AG08396 (cell line): ENCODE measurements at regions not wholly inside any gene's neighbourhood (a gene's known extent, or its start where the extent isn't known, plus 50 kb on each side); places are given as distances from the start of the nearest gene placed in this dataset.

Experiments used
- DNase-seq: peaks from one replicate; pipeline ENCODE4 v3.0.0; 2012; ENCODE audit warnings: low spot score, mixed read lengths

GRCh38 chr4:14636563-14636962 lies 365.7 kb upstream of the CPEB2 start:
- DNase-seq: no peak

- no peak for DNase-seq
Measured at GRCh38 chr4:14640476-14640875, 361.8 kb upstream of the CPEB2 start.

GRCh38 chr4:14641871-14642270 lies 360.4 kb upstream of the CPEB2 start:
- DNase-seq: no peak

GRCh38 chr4:14644580-14645282 lies 357.6 kb upstream of the CPEB2 start:
- no peak for DNase-seq

GRCh38 chr4:14646831-14647230 lies 355.4 kb upstream of the CPEB2 start:
- no peak for DNase-seq

GRCh38 chr4:14650127-14650526 lies 352.2 kb upstream of the CPEB2 start:
- peak; percentile 8 for DNase-seq

GRCh38 chr4:14652522-14652921 lies 349.8 kb upstream of the CPEB2 start:
- DNase-seq: no peak

GRCh38 chr4:14653338-14653737 lies 348.9 kb upstream of the CPEB2 start:
- DNase-seq: no peak

GRCh38 chr4:14659286-14659685 lies 343.0 kb upstream of the CPEB2 start:
- no peak for DNase-seq

- no peak for DNase-seq
Measured at GRCh38 chr4:14667624-14668151, 334.6 kb upstream of the CPEB2 start.

GRCh38 chr4:14668296-14668695 lies 334.0 kb upstream of the CPEB2 start:
- no peak for DNase-seq

- no peak for DNase-seq
Measured at GRCh38 chr4:14669371-14669770, 332.9 kb upstream of the CPEB2 start.

GRCh38 chr4:14671146-14671545 lies 331.1 kb upstream of the CPEB2 start:
- DNase-seq: no peak

- no peak for DNase-seq
Measured at GRCh38 chr4:14675279-14675985, 326.8 kb upstream of the CPEB2 start.

GRCh38 chr4:14679906-14680305 lies 322.4 kb upstream of the CPEB2 start:
- DNase-seq: no peak

GRCh38 chr4:14681330-14681729 lies 321.0 kb upstream of the CPEB2 start:
- DNase-seq: no peak

- DNase-seq: no peak
Measured at GRCh38 chr4:14693728-14694127, 308.6 kb upstream of the CPEB2 start.

GRCh38 chr4:14695095-14695845 lies 307.0 kb upstream of the CPEB2 start:
- DNase-seq: no peak

GRCh38 chr4:14700083-14700482 lies 302.2 kb upstream of the CPEB2 start:
- no peak for DNase-seq

GRCh38 chr4:14700544-14700943 lies 301.7 kb upstream of the CPEB2 start:
- DNase-seq: no peak

- no peak for DNase-seq
Measured at GRCh38 chr4:14701389-14701788, 300.9 kb upstream of the CPEB2 start.

GRCh38 chr4:14701896-14702295 lies 300.4 kb upstream of the CPEB2 start:
- no peak for DNase-seq

GRCh38 chr4:14708574-14708973 lies 293.7 kb upstream of the CPEB2 start:
- DNase-seq: no peak
